ACHN (cell line): ENCODE measurements at regions not wholly inside any gene's neighbourhood (a gene's known extent, or its start where the extent isn't known, plus 50 kb on each side); places are given as distances from the start of the nearest gene placed in this dataset.
"Not testable (repeated sequence)": the region's sequence is repeated elsewhere in the genome, so short reads cannot be mapped to it uniquely, and the experiment has no call there.

Source experiments
- DNase-seq: peaks from one replicate; pipeline ENCODE4 v3.0.0-alpha.2; 2015
- in situ Hi-C: cut with HindIII; loops from 2 replicates; pipeline ENCODE4 v1.10.0; 2017; ENCODE audit warnings: low sequenced_read_pairs, low pct_ligation_motif_present, low pct_unique_long_range_greater_than_20kb

- DNase-seq = no peak
- in situ Hi-C loops = no loop called here
These were observed 173.6 kb downstream of the ADCYAP1 start for GRCh38 chr18:1078301-1078700.

GRCh38 chr18:1083675-1084074, 179.0 kb downstream of the ADCYAP1 start:
- DNase-seq, in situ Hi-C loops: not testable (repeated sequence)

GRCh38 chr18:1090758-1091157, 186.1 kb downstream of the ADCYAP1 start:
- no peak for DNase-seq
- in situ Hi-C loops = no loop called here

- in situ Hi-C loops = no loop called here
- peak; percentile 38 for DNase-seq
These were observed 187.6 kb downstream of the ADCYAP1 start for GRCh38 chr18:1092228-1092627.

- in situ Hi-C loops = no loop called here
These were observed 189.7 kb downstream of the ADCYAP1 start for GRCh38 chr18:1094409-1094808.

GRCh38 chr18:1097991-1098735, 193.5 kb downstream of the ADCYAP1 start:
- in situ Hi-C loops, DNase-seq: not testable (repeated sequence)

More at GRCh38 chr18:1094409-1094808, 189.7 kb downstream of the ADCYAP1 start:
- DNase-seq = peak; percentile 71

GRCh38 chr18:1102848-1103247, 198.2 kb downstream of the ADCYAP1 start:
- no peak for DNase-seq
- in situ Hi-C loops = no loop called here

- in situ Hi-C loops = no loop called here
- no peak for DNase-seq
These were observed 198.9 kb downstream of the ADCYAP1 start for GRCh38 chr18:1103537-1103936.

GRCh38 chr18:1104181-1104881, 199.7 kb downstream of the ADCYAP1 start:
- in situ Hi-C loops = no loop called here
- no peak for DNase-seq

GRCh38 chr18:1124495-1124894, 219.8 kb downstream of the ADCYAP1 start:
- no peak for DNase-seq
- in situ Hi-C loops = no loop called here

GRCh38 chr18:1133541-1133940, 228.9 kb downstream of the ADCYAP1 start:
- no peak for DNase-seq
- in situ Hi-C loops = no loop called here

- no peak for DNase-seq
- in situ Hi-C loops = no loop called here
These were observed 243.1 kb downstream of the ADCYAP1 start for GRCh38 chr18:1147730-1148129.

GRCh38 chr18:1149709-1150108, 245.0 kb downstream of the ADCYAP1 start:
- DNase-seq = no peak
- in situ Hi-C loops = no loop called here

- DNase-seq = no peak
- in situ Hi-C loops = no loop called here
These were observed 245.7 kb downstream of the ADCYAP1 start for GRCh38 chr18:1150344-1150743.

GRCh38 chr18:1152958-1153357, 248.3 kb downstream of the ADCYAP1 start:
- in situ Hi-C loops, DNase-seq: not testable (repeated sequence)

- no peak for DNase-seq
- in situ Hi-C loops = no loop called here
These were observed 268.9 kb downstream of the ADCYAP1 start for GRCh38 chr18:1173593-1173992.

GRCh38 chr18:1177232-1177631, 272.6 kb downstream of the ADCYAP1 start:
- in situ Hi-C loops = no loop called here

GRCh38 chr18:1191341-1191740, 286.7 kb downstream of the ADCYAP1 start:
- no peak for DNase-seq
- in situ Hi-C loops = no loop called here

More at GRCh38 chr18:1177232-1177631, 272.6 kb downstream of the ADCYAP1 start:
- no peak for DNase-seq

- in situ Hi-C loops = no loop called here
- no peak for DNase-seq
These were observed 308.5 kb downstream of the ADCYAP1 start for GRCh38 chr18:1213126-1213525.

- DNase-seq = no peak
- in situ Hi-C loops = no loop called here
These were observed 318.2 kb downstream of the ADCYAP1 start for GRCh38 chr18:1222880-1223279.
